NB4 (cell line): ENCODE measurements at regions not wholly inside any gene's neighbourhood (a gene's known extent, or its start where the extent isn't known, plus 50 kb on each side); places are given as distances from the start of the nearest gene placed in this dataset.

ENCODE experiments used
- CTCF ChIP-seq: IDR thresholded peaks from one replicate; pipeline ENCODE4 v1.5.1; 2012; ENCODE audit warnings: low read depth, low read length
- MAX ChIP-seq: IDR thresholded peaks from 2 replicates; pipeline ENCODE4 v1.6.1; 2011; ENCODE audit warnings: low read depth, low read length
- MYC ChIP-seq: IDR thresholded peaks from 2 replicates; pipeline ENCODE4 v1.6.1; 2011; ENCODE audit warnings: low read depth, low read length

GRCh38 chr4:137076908-137077307, 455.4 kb downstream of the PCDH18 start:
- TF ChIP-seq CTCF (no peak), MYC (no peak), MAX (no peak)
